ENCODE measurements at regions not wholly inside any gene's neighbourhood (a gene's known extent, or its start where the extent isn't known, plus 50 kb on each side); places are given as distances from the start of the nearest gene placed in this dataset.
"Not testable (repeated sequence)": the region's sequence is repeated elsewhere in the genome, so short reads cannot be mapped to it uniquely, and the experiment has no call there.

DNA sequence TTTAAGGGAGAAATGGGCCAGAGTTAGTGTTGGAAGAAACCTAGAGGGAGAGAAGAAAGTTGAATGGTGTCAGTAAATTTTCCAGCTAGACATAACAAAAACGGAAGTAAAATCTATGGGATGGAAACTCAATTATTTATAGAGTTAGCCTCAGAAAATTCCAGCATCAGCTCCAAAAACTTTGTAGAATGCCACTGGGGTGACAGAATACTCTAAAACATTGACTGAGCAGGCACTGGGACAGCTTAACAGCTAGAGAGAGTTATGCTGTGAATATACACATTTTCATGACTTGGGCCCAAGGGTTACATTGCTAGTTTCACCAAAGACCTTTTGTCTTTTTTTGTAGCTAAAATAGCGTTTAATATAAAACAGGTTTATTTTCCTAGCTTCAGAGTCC lies 226.3 kb downstream of the PHLDA1 start:
- Histone ChIP-seq H3K27ac (ENCODE audit: low read depth, low read length) (no peak overlapping the region), H3K4me3 (ENCODE audit: low read length in 2 of 2) (no peak overlapping the region), H3K4me1 (ENCODE audit: insufficient read depth, low read length) (no peaks in the 10 kb centered on the region), H3K27me3 (ENCODE audit: insufficient read depth, low read length) (no peaks in the 10 kb centered on the region), H3K9me3 (ENCODE audit: control insufficient read depth in 1 of 2, low read length in 2 of 2) (no peaks in the 10 kb centered on the region), H3K36me3 (ENCODE audit: insufficient read depth, low read length) (no peaks in the 10 kb centered on the region)
- no peaks in the 10 kb centered on the region for H3K36me3 Mint-ChIP-seq
- POLR2A ChIA-PET (ENCODE audit: partially characterized antibody): interaction anchor here (0.6 kb wide), 1 partner anchor 10 kb away, joined by 3 read pairs; no protein-coding TSS in a partner anchor
- no peak overlapping the region for H3K27ac Mint-ChIP-seq
- H3K4me1 Mint-ChIP-seq: no peaks in the 10 kb centered on the region
- H3K9me3 Mint-ChIP-seq: peaks cover 0 to 5% (median 0%) of the 10 kb centered on the region in 8 donors
- CTCF ChIA-PET (ENCODE audit: partially characterized antibody): interaction anchor here (0.6 kb wide), 1 partner anchor 321 kb away, joined by 3 read pairs; no protein-coding TSS in a partner anchor
- intact Hi-C loops (cut with micrococcal nuclease): no loop called here
- H3K27me3 Mint-ChIP-seq: no peaks in the 10 kb centered on the region
- H3K4me3 Mint-ChIP-seq: no peak overlapping the region
- DNase-seq: no peak

DNA sequence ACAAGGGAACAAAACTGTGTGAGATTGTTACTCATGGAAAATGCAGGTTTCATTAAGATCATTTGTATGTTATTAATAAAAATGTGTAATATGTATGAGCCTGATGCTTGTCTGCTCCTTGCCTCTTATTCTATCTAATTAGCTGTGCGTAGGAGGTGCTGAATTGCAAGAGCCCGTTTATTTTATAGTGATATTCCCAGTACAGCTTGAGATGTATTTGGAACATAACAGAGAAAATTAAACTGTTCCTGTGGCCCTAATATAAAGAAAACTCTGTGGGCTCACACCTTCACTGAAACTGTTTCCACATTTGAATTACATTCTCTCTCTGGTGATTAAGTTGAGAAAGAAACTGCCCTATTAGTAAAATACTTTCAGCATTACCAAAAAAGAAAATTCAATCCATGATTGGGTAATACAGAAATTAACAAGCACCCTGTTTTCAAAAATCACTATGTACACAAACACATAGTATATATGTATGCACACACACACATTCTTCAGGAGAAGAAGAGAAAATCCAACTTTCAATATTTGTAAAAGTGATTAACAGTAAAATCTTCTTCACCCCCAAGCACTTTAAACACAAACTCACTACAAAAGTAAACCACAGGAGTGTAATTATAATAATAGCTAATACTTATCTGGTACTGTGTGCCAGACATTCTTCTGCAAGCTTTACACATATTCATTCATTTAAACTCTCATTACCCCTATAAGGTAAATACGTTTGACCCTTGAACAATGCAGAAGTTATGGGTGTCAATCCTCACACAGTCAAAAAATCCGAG lies 233.2 kb downstream of the PHLDA1 start:
- H3K27ac ChIP-seq (ENCODE audit: low read depth, low read length): no peak overlapping the region
- H3K27me3 ChIP-seq (ENCODE audit: insufficient read depth, low read length): no peaks in the 10 kb centered on the region
- Mint-ChIP-seq H3K9me3 (no peaks in the 10 kb centered on the region), H3K27me3 (peaks cover 0 to 2% of the 10 kb centered on the region in 2 donors), H3K36me3 (no peaks in the 10 kb centered on the region), H3K4me3 (no peak overlapping the region), H3K4me1 (no peaks in the 10 kb centered on the region), H3K27ac (no peak overlapping the region)
- DNase-seq: no peak
- ChIA-PET POLR2A (ENCODE audit: partially characterized antibody) (no interaction called here), CTCF (ENCODE audit: partially characterized antibody) (no interaction called here)
- intact Hi-C loops (cut with micrococcal nuclease): no loop called here
- no peak overlapping the region for H3K4me3 ChIP-seq (ENCODE audit: low read length in 2 of 2)
- H3K36me3 ChIP-seq (ENCODE audit: insufficient read depth, low read length): no peaks in the 10 kb centered on the region
- H3K9me3 ChIP-seq (ENCODE audit: control insufficient read depth in 1 of 2, low read length in 2 of 2): no peaks in the 10 kb centered on the region
- no peaks in the 10 kb centered on the region for H3K4me1 ChIP-seq (ENCODE audit: insufficient read depth, low read length)

DNA sequence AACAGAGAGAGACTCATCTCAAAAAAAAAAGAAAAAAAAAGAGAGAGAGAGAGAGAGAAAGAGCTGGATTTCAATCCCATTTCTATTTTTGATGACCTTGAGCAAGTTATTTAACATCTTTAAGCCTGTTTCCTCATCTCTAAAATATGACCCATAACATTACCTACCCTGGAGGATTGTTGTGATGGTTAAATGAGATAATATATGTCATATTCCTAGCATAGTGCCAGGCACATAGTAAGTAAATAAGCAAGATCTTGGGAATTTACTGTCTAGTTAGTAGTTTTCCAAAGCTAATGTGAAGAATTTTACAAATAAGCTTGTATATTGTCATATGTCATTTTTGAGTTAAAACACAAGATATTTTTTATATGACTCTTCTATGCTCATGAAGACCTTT lies 236.5 kb downstream of the PHLDA1 start:
- Mint-ChIP-seq H3K4me3 (no peak overlapping the region), H3K27ac (no peak overlapping the region), H3K9me3 (peaks cover 0 to 4% (median 0%) of the 10 kb centered on the region in 8 donors), H3K36me3 (no peaks in the 10 kb centered on the region), H3K4me1 (no peaks in the 10 kb centered on the region), H3K27me3 (peaks cover 0 to 2% of the 10 kb centered on the region in 2 donors)
- Histone ChIP-seq H3K27ac (ENCODE audit: low read depth, low read length) (no peak overlapping the region), H3K9me3 (ENCODE audit: control insufficient read depth in 1 of 2, low read length in 2 of 2) (no peaks in the 10 kb centered on the region), H3K27me3 (ENCODE audit: insufficient read depth, low read length) (no peaks in the 10 kb centered on the region), H3K4me3 (ENCODE audit: low read length in 2 of 2) (no peak overlapping the region), H3K4me1 (ENCODE audit: insufficient read depth, low read length) (no peaks in the 10 kb centered on the region), H3K36me3 (ENCODE audit: insufficient read depth, low read length) (no peaks in the 10 kb centered on the region)
- POLR2A ChIA-PET (ENCODE audit: partially characterized antibody): interaction anchor here (0.7 kb wide), 1 partner anchor 10 kb away, joined by 3 read pairs; no protein-coding TSS in a partner anchor
- no peak for DNase-seq
- intact Hi-C loops (cut with micrococcal nuclease): no loop called here
- CTCF ChIA-PET (ENCODE audit: partially characterized antibody): no interaction called here

DNA sequence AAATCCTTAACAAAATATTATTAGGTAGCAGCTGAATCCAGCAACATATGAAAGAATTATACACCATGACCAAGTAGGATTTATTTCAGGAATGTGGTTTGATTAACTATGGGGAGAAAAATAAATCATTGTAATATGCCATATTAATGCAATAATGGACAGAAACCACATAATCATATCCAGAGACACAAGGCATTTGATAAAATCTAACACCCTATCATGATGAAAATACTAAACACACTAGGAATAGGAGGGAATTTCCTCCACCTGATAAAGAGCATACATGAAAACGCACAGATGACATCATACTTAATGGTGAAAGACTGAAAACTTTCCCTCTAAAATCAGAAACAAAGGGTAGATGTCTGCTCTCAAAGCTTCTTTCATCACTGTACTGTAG lies 238.9 kb downstream of the PHLDA1 start:
- H3K4me1 ChIP-seq (ENCODE audit: insufficient read depth, low read length): no peaks in the 10 kb centered on the region
- peaks cover 0 to 2% of the 10 kb centered on the region in 2 donors for H3K27me3 Mint-ChIP-seq
- no peak overlapping the region for H3K27ac Mint-ChIP-seq
- H3K27ac ChIP-seq (ENCODE audit: low read depth, low read length): no peak overlapping the region
- no peaks in the 10 kb centered on the region for H3K4me1 Mint-ChIP-seq
- H3K4me3 Mint-ChIP-seq: no peak overlapping the region
- H3K9me3 Mint-ChIP-seq: peaks cover 0 to 4% (median 0%) of the 10 kb centered on the region in 8 donors
- ChIA-PET CTCF (ENCODE audit: partially characterized antibody) (no interaction called here), POLR2A (ENCODE audit: partially characterized antibody) (no interaction called here)
- no peak overlapping the region for H3K4me3 ChIP-seq (ENCODE audit: low read length in 2 of 2)
- no peak for DNase-seq
- H3K27me3 ChIP-seq (ENCODE audit: insufficient read depth, low read length): no peaks in the 10 kb centered on the region
- intact Hi-C loops (cut with micrococcal nuclease): no loop called here
- no peaks in the 10 kb centered on the region for H3K36me3 ChIP-seq (ENCODE audit: insufficient read depth, low read length)
- no peaks in the 10 kb centered on the region for H3K36me3 Mint-ChIP-seq
- no peaks in the 10 kb centered on the region for H3K9me3 ChIP-seq (ENCODE audit: control insufficient read depth in 1 of 2, low read length in 2 of 2)

- DNase-seq: no peak
- Mint-ChIP-seq H3K4me3 (no peak overlapping the region), H3K4me1 (no peaks in the 10 kb centered on the region), H3K36me3 (no peaks in the 10 kb centered on the region), H3K27ac (no peak overlapping the region), H3K9me3 (peaks cover 0 to 4% (median 0%) of the 10 kb centered on the region in 8 donors), H3K27me3 (peaks cover 0 to 2% of the 10 kb centered on the region in 2 donors)
- no peak overlapping the region for H3K4me3 ChIP-seq (ENCODE audit: low read length in 2 of 2)
- H3K36me3 ChIP-seq (ENCODE audit: insufficient read depth, low read length): no peaks in the 10 kb centered on the region
- CTCF ChIA-PET (ENCODE audit: partially characterized antibody): no interaction called here
- POLR2A ChIA-PET (ENCODE audit: partially characterized antibody): no interaction called here
- H3K4me1 ChIP-seq (ENCODE audit: insufficient read depth, low read length): no peaks in the 10 kb centered on the region
- no peak overlapping the region for H3K27ac ChIP-seq (ENCODE audit: low read depth, low read length)
- intact Hi-C loops (cut with micrococcal nuclease): no loop called here
- no peaks in the 10 kb centered on the region for H3K9me3 ChIP-seq (ENCODE audit: control insufficient read depth in 1 of 2, low read length in 2 of 2)
- no peaks in the 10 kb centered on the region for H3K27me3 ChIP-seq (ENCODE audit: insufficient read depth, low read length)
These were observed 241.4 kb downstream of the PHLDA1 start for GRCh38 chr12:75790219-75790618.

GRCh38 chr12:75787146-75787545 lies 244.4 kb downstream of the PHLDA1 start:
- H3K36me3 Mint-ChIP-seq; CTCF ChIA-PET (ENCODE audit: partially characterized antibody); H3K4me1 ChIP-seq (ENCODE audit: insufficient read depth, low read length); H3K4me3 ChIP-seq (ENCODE audit: low read length in 2 of 2); H3K4me1 Mint-ChIP-seq; intact Hi-C loops (cut with micrococcal nuclease); H3K27me3 Mint-ChIP-seq; H3K27ac ChIP-seq (ENCODE audit: low read depth, low read length); DNase-seq; H3K9me3 Mint-ChIP-seq; H3K27me3 ChIP-seq (ENCODE audit: insufficient read depth, low read length); H3K36me3 ChIP-seq (ENCODE audit: insufficient read depth, low read length); H3K4me3 Mint-ChIP-seq; POLR2A ChIA-PET (ENCODE audit: partially characterized antibody); H3K27ac Mint-ChIP-seq; H3K9me3 ChIP-seq (ENCODE audit: control insufficient read depth in 1 of 2, low read length in 2 of 2): not testable (repeated sequence)

- H3K9me3 Mint-ChIP-seq: peaks cover 0 to 2% (median 0%) of the 10 kb centered on the region in 8 donors
These were observed 245.5 kb downstream of the PHLDA1 start for GRCh38 chr12:75786070-75786469.

More at GRCh38 chr12:75786070-75786469, 245.5 kb downstream of the PHLDA1 start:
- Histone ChIP-seq H3K4me3 (ENCODE audit: low read length in 2 of 2) (no peak overlapping the region), H3K36me3 (ENCODE audit: insufficient read depth, low read length) (no peaks in the 10 kb centered on the region), H3K9me3 (ENCODE audit: control insufficient read depth in 1 of 2, low read length in 2 of 2) (no peaks in the 10 kb centered on the region), H3K27me3 (ENCODE audit: insufficient read depth, low read length) (no peaks in the 10 kb centered on the region), H3K27ac (ENCODE audit: low read depth, low read length) (no peak overlapping the region), H3K4me1 (ENCODE audit: insufficient read depth, low read length) (no peaks in the 10 kb centered on the region)
- H3K4me3 Mint-ChIP-seq: no peak overlapping the region
- intact Hi-C loops (cut with micrococcal nuclease): no loop called here
- no peak for DNase-seq
- no peak overlapping the region for H3K27ac Mint-ChIP-seq
- ChIA-PET CTCF (ENCODE audit: partially characterized antibody) (no interaction called here), POLR2A (ENCODE audit: partially characterized antibody) (no interaction called here)
- H3K36me3 Mint-ChIP-seq: no peaks in the 10 kb centered on the region
- H3K27me3 Mint-ChIP-seq: no peaks in the 10 kb centered on the region
- peaks cover 1 to 8% (median 4%) of the 10 kb centered on the region in 4 donors for H3K4me1 Mint-ChIP-seq
